ENCODE measurements at regions not wholly inside any gene's neighbourhood (a gene's known extent, or its start where the extent isn't known, plus 50 kb on each side); places are given as distances from the start of the nearest gene placed in this dataset.

DNA sequence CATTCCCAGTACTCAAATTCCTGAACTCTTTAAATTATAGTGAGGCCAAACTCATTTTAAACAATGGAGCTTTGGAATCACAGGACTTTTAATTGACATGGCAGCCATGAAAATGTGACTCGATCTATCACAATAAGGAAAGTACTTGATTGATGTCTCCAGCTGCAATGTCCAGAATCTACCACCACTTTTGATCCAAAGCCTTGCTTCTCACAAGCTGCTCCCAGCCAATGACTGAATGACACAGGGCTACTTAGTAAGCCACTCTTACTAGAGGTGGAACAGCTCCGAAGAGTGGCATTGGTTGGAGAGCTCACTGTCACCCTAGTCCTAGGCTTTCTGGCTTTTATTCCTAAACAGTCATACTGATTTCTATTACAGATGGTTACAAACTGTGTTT lies 270.1 kb downstream of the IRS1 start:
- TF ChIP-seq, protein P1, sequence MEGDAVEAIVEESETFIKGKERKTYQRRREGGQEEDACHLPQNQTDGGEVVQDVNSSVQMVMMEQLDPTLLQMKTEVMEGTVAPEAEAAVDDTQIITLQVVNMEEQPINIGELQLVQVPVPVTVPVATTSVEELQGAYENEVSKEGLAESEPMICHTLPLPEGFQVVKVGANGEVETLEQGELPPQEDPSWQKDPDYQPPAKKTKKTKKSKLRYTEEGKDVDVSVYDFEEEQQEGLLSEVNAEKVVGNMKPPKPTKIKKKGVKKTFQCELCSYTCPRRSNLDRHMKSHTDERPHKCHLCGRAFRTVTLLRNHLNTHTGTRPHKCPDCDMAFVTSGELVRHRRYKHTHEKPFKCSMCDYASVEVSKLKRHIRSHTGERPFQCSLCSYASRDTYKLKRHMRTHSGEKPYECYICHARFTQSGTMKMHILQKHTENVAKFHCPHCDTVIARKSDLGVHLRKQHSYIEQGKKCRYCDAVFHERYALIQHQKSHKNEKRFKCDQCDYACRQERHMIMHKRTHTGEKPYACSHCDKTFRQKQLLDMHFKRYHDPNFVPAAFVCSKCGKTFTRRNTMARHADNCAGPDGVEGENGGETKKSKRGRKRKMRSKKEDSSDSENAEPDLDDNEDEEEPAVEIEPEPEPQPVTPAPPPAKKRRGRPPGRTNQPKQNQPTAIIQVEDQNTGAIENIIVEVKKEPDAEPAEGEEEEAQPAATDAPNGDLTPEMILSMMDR (IDR thresholded peaks at IDR 0.05): no peak
- no peak for TF ChIP-seq POLR2A (IDR thresholded peaks at IDR 0.05)

Data from testis (tissue), 2 donors.